Liver (tissue), 3 donors: ENCODE measurements at regions not wholly inside any gene's neighbourhood (a gene's known extent, or its start where the extent isn't known, plus 50 kb on each side); places are given as distances from the start of the nearest gene placed in this dataset.

Experiments used
- ATF3 ChIP-seq: IDR thresholded peaks from 2 replicates; pipeline ENCODE4 v1.6.1; 2016; ENCODE audit warnings: antibody characterized with exemption
- CTCF ChIP-seq: fragments of 150-350 bp; IDR thresholded peaks from 2 replicates; pipeline ENCODE4 v1.5.1; 2017; ENCODE audit warnings: improper control_type of control experiment, low read depth, low read length; ENCODE audit not compliant: missing input control
- EGR1 ChIP-seq, 2 donors: IDR thresholded peaks; 2 replicates each; pipeline ENCODE4 v1.6.1; 2016 to 2018; ENCODE audit warnings: antibody characterized with exemption in 2 of 2, low read depth in 2 of 2
- FOXA1 ChIP-seq: IDR thresholded peaks from 2 replicates; pipeline ENCODE4 v1.6.1; 2016; ENCODE audit warnings: antibody characterized with exemption
- HNF4A ChIP-seq, 2 donors: conservative IDR thresholded peaks; 2 replicates each; pipeline ENCODE4 v1.6.1; 2016; ENCODE audit warnings: antibody characterized with exemption in 2 of 2, mild to moderate bottlenecking in 2 of 2
- RAD21 ChIP-seq, 2 donors: IDR thresholded peaks; 2 replicates each; pipeline ENCODE4 v1.6.1; 2016; ENCODE audit warnings: antibody characterized with exemption in 2 of 2, mild to moderate bottlenecking in 2 of 2
- SP1 ChIP-seq: IDR thresholded peaks from 2 replicates; pipeline ENCODE4 v1.6.1; 2018; ENCODE audit warnings: antibody characterized with exemption, mild to moderate bottlenecking
- YY1 ChIP-seq: IDR thresholded peaks from 2 replicates; pipeline ENCODE4 v1.6.1; 2016; ENCODE audit warnings: antibody characterized with exemption, mild to moderate bottlenecking
- TF ChIP-seq, protein P1 (sequence below): IDR thresholded peaks from 2 replicates; pipeline ENCODE4 v1.6.1; 2016; ENCODE audit warnings: antibody characterized with exemption, mild to moderate bottlenecking
- TF ChIP-seq, protein P2 (sequence below): IDR thresholded peaks from 2 replicates; pipeline ENCODE4 v1.6.1; 2016; ENCODE audit warnings: antibody characterized with exemption
- TF ChIP-seq, protein P3 (sequence below): IDR thresholded peaks from 2 replicates; pipeline ENCODE4 v1.6.1; 2016; ENCODE audit warnings: antibody characterized with exemption
- donor health status: healthy.
- donor health status: healthy.

GRCh38 chr13:73399347-73400216 lies 340.8 kb downstream of the KLF5 start:
- TF ChIP-seq CTCF (no peak), EGR1 (IDR thresholded peaks at IDR 0.05; ENCODE audit: low read depth in 2 of 2) (no peak), SP1 (no peak), YY1 (no peak), RAD21 (IDR thresholded peaks at IDR 0.05) (no peak), ATF3 (no peak), FOXA1 (no peak), HNF4A (conservative IDR thresholded peaks at IDR 0.05) (no peak)
- TF ChIP-seq, protein P1, sequence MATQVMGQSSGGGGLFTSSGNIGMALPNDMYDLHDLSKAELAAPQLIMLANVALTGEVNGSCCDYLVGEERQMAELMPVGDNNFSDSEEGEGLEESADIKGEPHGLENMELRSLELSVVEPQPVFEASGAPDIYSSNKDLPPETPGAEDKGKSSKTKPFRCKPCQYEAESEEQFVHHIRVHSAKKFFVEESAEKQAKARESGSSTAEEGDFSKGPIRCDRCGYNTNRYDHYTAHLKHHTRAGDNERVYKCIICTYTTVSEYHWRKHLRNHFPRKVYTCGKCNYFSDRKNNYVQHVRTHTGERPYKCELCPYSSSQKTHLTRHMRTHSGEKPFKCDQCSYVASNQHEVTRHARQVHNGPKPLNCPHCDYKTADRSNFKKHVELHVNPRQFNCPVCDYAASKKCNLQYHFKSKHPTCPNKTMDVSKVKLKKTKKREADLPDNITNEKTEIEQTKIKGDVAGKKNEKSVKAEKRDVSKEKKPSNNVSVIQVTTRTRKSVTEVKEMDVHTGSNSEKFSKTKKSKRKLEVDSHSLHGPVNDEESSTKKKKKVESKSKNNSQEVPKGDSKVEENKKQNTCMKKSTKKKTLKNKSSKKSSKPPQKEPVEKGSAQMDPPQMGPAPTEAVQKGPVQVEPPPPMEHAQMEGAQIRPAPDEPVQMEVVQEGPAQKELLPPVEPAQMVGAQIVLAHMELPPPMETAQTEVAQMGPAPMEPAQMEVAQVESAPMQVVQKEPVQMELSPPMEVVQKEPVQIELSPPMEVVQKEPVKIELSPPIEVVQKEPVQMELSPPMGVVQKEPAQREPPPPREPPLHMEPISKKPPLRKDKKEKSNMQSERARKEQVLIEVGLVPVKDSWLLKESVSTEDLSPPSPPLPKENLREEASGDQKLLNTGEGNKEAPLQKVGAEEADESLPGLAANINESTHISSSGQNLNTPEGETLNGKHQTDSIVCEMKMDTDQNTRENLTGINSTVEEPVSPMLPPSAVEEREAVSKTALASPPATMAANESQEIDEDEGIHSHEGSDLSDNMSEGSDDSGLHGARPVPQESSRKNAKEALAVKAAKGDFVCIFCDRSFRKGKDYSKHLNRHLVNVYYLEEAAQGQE: no peak
- TF ChIP-seq, protein P2, sequence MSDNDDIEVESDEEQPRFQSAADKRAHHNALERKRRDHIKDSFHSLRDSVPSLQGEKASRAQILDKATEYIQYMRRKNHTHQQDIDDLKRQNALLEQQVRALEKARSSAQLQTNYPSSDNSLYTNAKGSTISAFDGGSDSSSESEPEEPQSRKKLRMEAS: no peak
- TF ChIP-seq, protein P3, sequence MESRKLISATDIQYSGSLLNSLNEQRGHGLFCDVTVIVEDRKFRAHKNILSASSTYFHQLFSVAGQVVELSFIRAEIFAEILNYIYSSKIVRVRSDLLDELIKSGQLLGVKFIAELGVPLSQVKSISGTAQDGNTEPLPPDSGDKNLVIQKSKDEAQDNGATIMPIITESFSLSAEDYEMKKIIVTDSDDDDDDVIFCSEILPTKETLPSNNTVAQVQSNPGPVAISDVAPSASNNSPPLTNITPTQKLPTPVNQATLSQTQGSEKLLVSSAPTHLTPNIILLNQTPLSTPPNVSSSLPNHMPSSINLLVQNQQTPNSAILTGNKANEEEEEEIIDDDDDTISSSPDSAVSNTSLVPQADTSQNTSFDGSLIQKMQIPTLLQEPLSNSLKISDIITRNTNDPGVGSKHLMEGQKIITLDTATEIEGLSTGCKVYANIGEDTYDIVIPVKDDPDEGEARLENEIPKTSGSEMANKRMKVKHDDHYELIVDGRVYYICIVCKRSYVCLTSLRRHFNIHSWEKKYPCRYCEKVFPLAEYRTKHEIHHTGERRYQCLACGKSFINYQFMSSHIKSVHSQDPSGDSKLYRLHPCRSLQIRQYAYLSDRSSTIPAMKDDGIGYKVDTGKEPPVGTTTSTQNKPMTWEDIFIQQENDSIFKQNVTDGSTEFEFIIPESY: no peak
